BLaER1 treated with 17β-estradiol and CSF1 and Interleukin-3, amounts not matched to agents 10 nM and 100 nM (cell line): ENCODE measurements at regions not wholly inside any gene's neighbourhood (a gene's known extent, or its start where the extent isn't known, plus 50 kb on each side); places are given as distances from the start of the nearest gene placed in this dataset.
A peak's percentile ranks its signal among the peaks of the same experiment; 100 is the strongest.

Source experiments
- H3K27ac ChIP-seq, 11 experiments: shearing (Covaris generic); formaldehyde crosslinking; 2 replicates each; pipeline ENCODE4 v1.8.1; 2022
- H3K27me3 ChIP-seq, 11 experiments: shearing (Covaris generic); formaldehyde crosslinking; 2 replicates each; pipeline ENCODE4 v1.8.1; 2022
- H3K36me3 ChIP-seq, 11 experiments: shearing (Covaris generic); formaldehyde crosslinking; 2 replicates each; pipeline ENCODE4 v1.8.1; 2022
- H3K4me1 ChIP-seq, 10 experiments: shearing (Covaris generic); formaldehyde crosslinking; 2 replicates each; pipeline ENCODE4 v1.8.1; 2022
- H3K4me2 ChIP-seq, 11 experiments: shearing (Covaris generic); formaldehyde crosslinking; 2 replicates each; pipeline ENCODE4 v1.8.1; 2022
- H3K4me3 ChIP-seq, 10 experiments: shearing (Covaris generic); formaldehyde crosslinking; 2 replicates each; pipeline ENCODE4 v1.8.1; 2022
- H3K9ac ChIP-seq, 11 experiments: shearing (Covaris generic); formaldehyde crosslinking; 2 replicates each; pipeline ENCODE4 v1.8.1; 2022
- H3K9me3 ChIP-seq, 11 experiments: shearing (Covaris generic); formaldehyde crosslinking; replicated peaks in 1 of 11; 2 replicates each; pipeline ENCODE4 v1.8.1; 2022
- H4K20me1 ChIP-seq, 11 experiments: shearing (Covaris generic); formaldehyde crosslinking; 2 replicates each; pipeline ENCODE4 v1.8.1; 2022
- Cebpa-rat ChIP-seq, 11 experiments: shearing (Covaris generic); IDR thresholded peaks; 2 replicates each; pipeline ENCODE4 v1.8.1; 2022

GRCh38 chr2:18063826-18064470, 185.5 kb downstream of the KCNS3 start:
- Histone ChIP-seq H3K4me3 (no peak overlapping the region), H4K20me1 (no peaks in the 10 kb centered on the region), H3K9ac (no peak overlapping the region), H3K27ac (no peak overlapping the region), H3K36me3 (no peaks in the 10 kb centered on the region), H3K4me1 (peaks cover 7 to 17% (median 16%) of the 10 kb centered on the region in 10 experiments; a peak in 19 of 20 replicates), H3K9me3 (no peaks in the 10 kb centered on the region), H3K4me2 (no peak overlapping the region), H3K27me3 (no peaks in the 10 kb centered on the region)
- TF ChIP-seq Cebpa-rat (IDR thresholded peaks at IDR 0.05): no peak

GRCh38 chr2:18062892-18063291, 184.4 kb downstream of the KCNS3 start:
- H3K4me1 ChIP-seq: peaks cover 2 to 7% (median 6%) of the 10 kb centered on the region in 10 experiments; a peak in 19 of 20 replicates

GRCh38 chr2:18061717-18062116, 183.2 kb downstream of the KCNS3 start:
- Histone ChIP-seq H3K4me3 (no peak overlapping the region), H3K4me2 (no peak overlapping the region), H3K36me3 (no peaks in the 10 kb centered on the region), H3K4me1 (no peaks in the 10 kb centered on the region), H3K9ac (no peak overlapping the region), H3K27me3 (no peaks in the 10 kb centered on the region), H4K20me1 (no peaks in the 10 kb centered on the region), H3K27ac (no peak overlapping the region), H3K9me3 (no peaks in the 10 kb centered on the region)
- no peak for TF ChIP-seq Cebpa-rat (IDR thresholded peaks at IDR 0.05)

More at GRCh38 chr2:18062892-18063291, 184.4 kb downstream of the KCNS3 start:
- no peak overlapping the region for H3K4me2 ChIP-seq
- H3K27ac ChIP-seq: no peak overlapping the region
- no peak for TF ChIP-seq Cebpa-rat (IDR thresholded peaks at IDR 0.05)
- H3K27me3 ChIP-seq: no peaks in the 10 kb centered on the region
- no peaks in the 10 kb centered on the region for H4K20me1 ChIP-seq
- no peaks in the 10 kb centered on the region for H3K9me3 ChIP-seq
- H3K36me3 ChIP-seq: no peaks in the 10 kb centered on the region
- H3K4me3 ChIP-seq: no peak overlapping the region
- no peak overlapping the region for H3K9ac ChIP-seq

- Histone ChIP-seq H3K9me3 (peaks cover 0 to 6% (median 0%) of the 10 kb centered on the region in 11 experiments; a peak in 1 of 22 replicates), H3K9ac (no peak overlapping the region), H4K20me1 (no peaks in the 10 kb centered on the region), H3K4me1 (no peaks in the 10 kb centered on the region), H3K27me3 (no peaks in the 10 kb centered on the region), H3K36me3 (no peaks in the 10 kb centered on the region), H3K4me3 (no peak overlapping the region), H3K4me2 (no peak overlapping the region), H3K27ac (no peak overlapping the region)
- TF ChIP-seq Cebpa-rat (IDR thresholded peaks at IDR 0.05): no peak
Measured at GRCh38 chr2:18057657-18058056, 179.2 kb downstream of the KCNS3 start.

- Histone ChIP-seq H3K4me3 (no peak overlapping the region), H4K20me1 (no peaks in the 10 kb centered on the region), H3K9ac (no peak overlapping the region), H3K36me3 (no peaks in the 10 kb centered on the region), H3K4me2 (no peak overlapping the region), H3K27me3 (no peaks in the 10 kb centered on the region), H3K4me1 (no peaks in the 10 kb centered on the region), H3K9me3 (peaks cover 0 to 6% (median 0%) of the 10 kb centered on the region in 11 experiments; a peak in 1 of 22 replicates), H3K27ac (no peak overlapping the region)
- TF ChIP-seq Cebpa-rat (IDR thresholded peaks at IDR 0.05): no peak
Measured at GRCh38 chr2:18055290-18055689, 176.8 kb downstream of the KCNS3 start.

GRCh38 chr2:18050001-18050400, 171.5 kb downstream of the KCNS3 start:
- H3K4me1 ChIP-seq: peaks cover 0 to 11% (median 7%) of the 10 kb centered on the region in 10 experiments; a peak in 10 of 20 replicates
- H3K27ac ChIP-seq: no peak overlapping the region
- no peaks in the 10 kb centered on the region for H4K20me1 ChIP-seq
- no peaks in the 10 kb centered on the region for H3K36me3 ChIP-seq
- no peak for TF ChIP-seq Cebpa-rat (IDR thresholded peaks at IDR 0.05)
- peaks cover 0 to 7% (median 0%) of the 10 kb centered on the region in 11 experiments; a peak in 3 of 22 replicates for H3K9me3 ChIP-seq
- H3K27me3 ChIP-seq: no peaks in the 10 kb centered on the region
- H3K4me3 ChIP-seq: no peak overlapping the region
- H3K9ac ChIP-seq: no peak overlapping the region
- H3K4me2 ChIP-seq: no peak overlapping the region

- H3K27ac ChIP-seq: no peak overlapping the region
- no peaks in the 10 kb centered on the region for H3K36me3 ChIP-seq
- no peak overlapping the region for H3K4me3 ChIP-seq
- H3K4me2 ChIP-seq: no peak overlapping the region
- no peak overlapping the region for H3K9ac ChIP-seq
- peaks cover 0 to 11% (median 7%) of the 10 kb centered on the region in 10 experiments; a peak in 10 of 20 replicates for H3K4me1 ChIP-seq
- H3K9me3 ChIP-seq: peaks cover 0 to 8% (median 0%) of the 10 kb centered on the region in 11 experiments; a peak in 3 of 22 replicates
- H3K27me3 ChIP-seq: no peaks in the 10 kb centered on the region
- no peak for TF ChIP-seq Cebpa-rat (IDR thresholded peaks at IDR 0.05)
- H4K20me1 ChIP-seq: no peaks in the 10 kb centered on the region
Measured at GRCh38 chr2:18049325-18049724, 170.9 kb downstream of the KCNS3 start.

GRCh38 chr2:18047896-18048657, 169.6 kb downstream of the KCNS3 start:
- no peak overlapping the region for H3K27ac ChIP-seq

GRCh38 chr2:18047213-18047611, 168.7 kb downstream of the KCNS3 start:
- peaks cover 0 to 11% (median 7%) of the 10 kb centered on the region in 10 experiments; a peak in 10 of 20 replicates for H3K4me1 ChIP-seq
- no peaks in the 10 kb centered on the region for H3K27me3 ChIP-seq
- TF ChIP-seq Cebpa-rat (IDR thresholded peaks at IDR 0.05): no peak
- peaks cover 0 to 8% (median 0%) of the 10 kb centered on the region in 11 experiments; a peak in 2 of 22 replicates for H3K9me3 ChIP-seq
- peak overlapping the region in 2 of 11 experiments; percentile 29 to 38; a peak in 4 of 22 replicates for H3K4me2 ChIP-seq
- no peaks in the 10 kb centered on the region for H3K36me3 ChIP-seq
- H3K9ac ChIP-seq: no peak overlapping the region
- H3K4me3 ChIP-seq: no peak overlapping the region
- H3K27ac ChIP-seq: no peak overlapping the region
- H4K20me1 ChIP-seq: no peaks in the 10 kb centered on the region

More at GRCh38 chr2:18047896-18048657, 169.6 kb downstream of the KCNS3 start:
- Histone ChIP-seq H3K4me2 (no peak overlapping the region), H3K9ac (no peak overlapping the region), H3K36me3 (no peaks in the 10 kb centered on the region), H3K4me1 (peaks cover 0 to 11% (median 7%) of the 10 kb centered on the region in 10 experiments; a peak in 10 of 20 replicates), H3K9me3 (peaks cover 0 to 8% (median 0%) of the 10 kb centered on the region in 11 experiments; a peak in 2 of 22 replicates), H4K20me1 (no peaks in the 10 kb centered on the region), H3K4me3 (no peak overlapping the region), H3K27me3 (no peaks in the 10 kb centered on the region)
- TF ChIP-seq Cebpa-rat (IDR thresholded peaks at IDR 0.05): no peak
